ENCODE measurements at regions not wholly inside any gene's neighbourhood (a gene's known extent, or its start where the extent isn't known, plus 50 kb on each side); places are given as distances from the start of the nearest gene placed in this dataset.

GRCh38 chr7:9889554-9889953 is 1084.1 kb upstream of the PHF14 start:
- Histone ChIP-seq H3K36me3 (ENCODE audit: low read depth) (no peaks in the 10 kb centered on the region), H3K27ac (no peak overlapping the region), H3K79me2 (ENCODE audit: low read depth) (no peaks in the 10 kb centered on the region), H4K20me1 (ENCODE audit: insufficient read depth) (no peaks in the 10 kb centered on the region), H2AFZ (no peak overlapping the region), H3K27me3 (ENCODE audit: insufficient read depth, low read depth) (no peaks in the 10 kb centered on the region), H3K4me1 (replicated peaks; ENCODE audit: insufficient read depth) (no peaks in the 10 kb centered on the region), H3K4me3 (no peak overlapping the region), H3K9me2 (ENCODE audit: insufficient read depth) (no peaks in the 10 kb centered on the region), H3F3A (ENCODE audit: insufficient read depth, low read depth) (no peaks in the 10 kb centered on the region), H3K4me2 (no peak overlapping the region), H3K9me3 (ENCODE audit: insufficient read depth, low read depth) (no peaks in the 10 kb centered on the region)
- no peak for TF ChIP-seq EZH2 (IDR thresholded peaks at IDR 0.05; ENCODE audit: low read depth)
- TF ChIP-seq CTCF (conservative IDR thresholded peaks at IDR 0.05) = no peak
- intact Hi-C loops (cut with micrococcal nuclease; ENCODE audit: unreplicated experiment) = no loop called here
- no peak for DNase-seq
- ChIA-PET CTCF (no interaction called here), POLR2A (ENCODE audit: unreplicated experiment) (no interaction called here)
- no TSS peak for BruUV-seq (replicated peaks)

GRCh38 chr7:9890092-9890491 is 1083.6 kb upstream of the PHF14 start:
- BruUV-seq (replicated peaks) = no TSS peak
- no peak overlapping the region for H2AFZ ChIP-seq
- no peak overlapping the region for H3K4me3 ChIP-seq
- H3K9me2 ChIP-seq (ENCODE audit: insufficient read depth) = no peaks in the 10 kb centered on the region
- no peak overlapping the region for H3K4me2 ChIP-seq
- no peak for DNase-seq
- intact Hi-C loops (cut with micrococcal nuclease; ENCODE audit: unreplicated experiment) = no loop called here
- TF ChIP-seq CTCF (conservative IDR thresholded peaks at IDR 0.05) (no peak), EZH2 (IDR thresholded peaks at IDR 0.05; ENCODE audit: low read depth) (no peak)
- no peaks in the 10 kb centered on the region for H3K79me2 ChIP-seq (ENCODE audit: low read depth)
- ChIA-PET POLR2A (ENCODE audit: unreplicated experiment) (no interaction called here), CTCF (no interaction called here)
- H3K9me3 ChIP-seq (ENCODE audit: insufficient read depth, low read depth) = no peaks in the 10 kb centered on the region
- H3K4me1 ChIP-seq (replicated peaks; ENCODE audit: insufficient read depth) = no peaks in the 10 kb centered on the region
- H3K27ac ChIP-seq = no peak overlapping the region
- no peaks in the 10 kb centered on the region for H3F3A ChIP-seq (ENCODE audit: insufficient read depth, low read depth)
- no peaks in the 10 kb centered on the region for H4K20me1 ChIP-seq (ENCODE audit: insufficient read depth)
- no peaks in the 10 kb centered on the region for H3K36me3 ChIP-seq (ENCODE audit: low read depth)
- no peaks in the 10 kb centered on the region for H3K27me3 ChIP-seq (ENCODE audit: insufficient read depth, low read depth)

GRCh38 chr7:9891056-9891455 is 1082.6 kb upstream of the PHF14 start:
- Histone ChIP-seq H3K27ac (no peak overlapping the region), H3K9me3 (ENCODE audit: insufficient read depth, low read depth) (no peaks in the 10 kb centered on the region), H4K20me1 (ENCODE audit: insufficient read depth) (no peaks in the 10 kb centered on the region), H3K36me3 (ENCODE audit: low read depth) (no peaks in the 10 kb centered on the region), H2AFZ (no peak overlapping the region), H3F3A (ENCODE audit: insufficient read depth, low read depth) (no peaks in the 10 kb centered on the region), H3K4me1 (replicated peaks; ENCODE audit: insufficient read depth) (no peaks in the 10 kb centered on the region), H3K27me3 (ENCODE audit: insufficient read depth, low read depth) (no peaks in the 10 kb centered on the region), H3K4me2 (no peak overlapping the region), H3K9me2 (ENCODE audit: insufficient read depth) (no peaks in the 10 kb centered on the region), H3K4me3 (no peak overlapping the region), H3K79me2 (ENCODE audit: low read depth) (no peaks in the 10 kb centered on the region)
- intact Hi-C loops (cut with micrococcal nuclease; ENCODE audit: unreplicated experiment) = no loop called here
- no TSS peak for BruUV-seq (replicated peaks)
- POLR2A ChIA-PET (ENCODE audit: unreplicated experiment) = no interaction called here
- DNase-seq = no peak
- TF ChIP-seq CTCF (conservative IDR thresholded peaks at IDR 0.05) (no peak), EZH2 (IDR thresholded peaks at IDR 0.05; ENCODE audit: low read depth) (no peak)
- CTCF ChIA-PET = no interaction called here
